HepG2 (cell line): ENCODE measurements at regions not wholly inside any gene's neighbourhood (a gene's known extent, or its start where the extent isn't known, plus 50 kb on each side); places are given as distances from the start of the nearest gene placed in this dataset.

Experiments used
- ATAC-seq: fragments of 200-7000 bp; cut with Tn5 transposase; 3 replicates; pipeline ENCODE4 v1.9.1; 2020; ENCODE audit warnings: mild to moderate bottlenecking, moderate library complexity
- BruUV-seq: library from RNA; stranded (reverse); fragments of 400-500 nt; replicated peaks from 2 replicates; lab custom pipeline; 2021; lab: Mats Ljungman, UMichigan
- CTCF ChIA-PET: fragments of 300-600 bp; formaldehyde crosslinking; extraction: SDS; loops from one replicate; lab custom pipeline; 2021; ENCODE audit warnings: low total read pairs, inconsistent platforms, low intra/inter-chr PET ratio; lab: Yijun Ruan, JAX
- POLR2A ChIA-PET: fragments of 350-600 bp; sonication (Branson Sonifier 250); formaldehyde crosslinking; loops from one replicate; lab custom pipeline; 2020; ENCODE audit warnings: antibody characterized with exemption, inconsistent platforms; lab: Yijun Ruan, JAX
- DNase-seq: peaks from one replicate; pipeline ENCODE4 v3.0.0-alpha.2; 2015; ENCODE audit warnings: low spot score
- FAIRE-seq: peaks from 3 replicates; lab custom pipeline; 2011; peaks lifted over from hg19 to GRCh38; lab: Jason Lieb, UNC
- H2AFZ ChIP-seq: one replicate; pipeline ENCODE4 v1.6.1; 2011; ENCODE audit warnings: low read length, inconsistent platforms
- H3K27ac ChIP-seq: fragments of 300-600 bp; 3 replicates; pipeline ENCODE4 v1.8.0; 2011; ENCODE audit warnings: mixed run types, mild to moderate bottlenecking, mixed read lengths, low read length, inconsistent platforms; ENCODE audit not compliant: insufficient read depth; ENCODE audit errors: extremely low read length
- H3K27me3 ChIP-seq, 2 experiments: fragments of 200-600 bp in 1 of 2; 2 replicates in 1 of 2; 3 replicates in 1 of 2; pipeline versions ENCODE4 v1.6.0 to v1.8.0; 2011; ENCODE audit warnings: low read length in 2 of 2, mild to moderate bottlenecking in 2 of 2, moderate library complexity in 2 of 2, inconsistent platforms in 1 of 2; ENCODE audit not compliant: insufficient read depth in 2 of 2, control insufficient read depth in 1 of 2
- H3K36me3 ChIP-seq, 2 experiments: fragments of 200-600 bp in 1 of 2; replicated peaks in 1 of 2; 2 replicates in 1 of 2; 3 replicates in 1 of 2; pipeline versions ENCODE4 v1.5.1 to v1.8.0; 2011; ENCODE audit warnings: low read length in 2 of 2, inconsistent platforms in 1 of 2; ENCODE audit not compliant: insufficient read depth in 2 of 2, control insufficient read depth in 1 of 2
- H3K4me1 ChIP-seq: 2 replicates; pipeline ENCODE4 v1.5.1; 2012; ENCODE audit warnings: low read length, inconsistent platforms; ENCODE audit not compliant: insufficient read depth
- H3K4me2 ChIP-seq: 2 replicates; pipeline ENCODE4 v1.6.0; 2011; ENCODE audit warnings: low read depth, low read length, inconsistent platforms
- H3K4me3 ChIP-seq, 3 experiments: fragments of 200-600 bp in 1 of 3; sonication (generic), shearing (Covaris generic) in 1 of 3; replicated peaks in 1 of 3; 2 replicates each; pipeline ENCODE4 v1.5.1; 2011 to 2016; ENCODE audit warnings: low read length in 3 of 3, inconsistent platforms in 2 of 3, low read depth in 2 of 3, mild to moderate bottlenecking in 2 of 3, control low read depth in 1 of 3, mixed read lengths in 1 of 3; ENCODE audit not compliant: insufficient read depth in 1 of 3
- H3K79me2 ChIP-seq: one replicate; pipeline ENCODE4 v1.6.1; 2011; ENCODE audit warnings: low read length, inconsistent platforms; ENCODE audit not compliant: insufficient read depth
- H3K9ac ChIP-seq: 2 replicates; pipeline ENCODE4 v1.6.0; 2011; ENCODE audit warnings: mild to moderate bottlenecking, low read depth, low read length, inconsistent platforms; ENCODE audit not compliant: insufficient read depth
- H3K9me3 ChIP-seq: 2 replicates; pipeline ENCODE4 v1.5.1; 2012; ENCODE audit warnings: mild to moderate bottlenecking, low read length
- H4K20me1 ChIP-seq: 2 replicates; pipeline ENCODE4 v1.6.0; 2011; ENCODE audit warnings: inconsistent platforms, mild to moderate bottlenecking, low read length, moderate library complexity; ENCODE audit not compliant: insufficient read depth
- CENPBD1 ChIP-seq: sonication (generic); formaldehyde crosslinking; IDR thresholded peaks from 2 replicates; pipeline ENCODE4 v1.8.0; 2022; ENCODE audit warnings: missing genetic modification reagents, low read depth, mild to moderate bottlenecking, borderline replicate concordance
- CHD4 ChIP-seq: fragments of 200-600 bp; sonication (generic); IDR thresholded peaks from 2 replicates; pipeline ENCODE4 v1.7.0; 2017; ENCODE audit warnings: mild to moderate bottlenecking, low read length, borderline replicate concordance
- MAX ChIP-seq: IDR thresholded peaks from 2 replicates; pipeline ENCODE4 v1.6.1; 2012; ENCODE audit warnings: inconsistent platforms
- MIER3 ChIP-seq: IDR thresholded peaks from 2 replicates; pipeline ENCODE4 v1.6.1; 2016; ENCODE audit warnings: missing compliant biosample characterization, borderline replicate concordance
- PAX8 ChIP-seq: sonication (generic); formaldehyde crosslinking; IDR thresholded peaks from 2 replicates; pipeline ENCODE4 v1.8.0; 2022; ENCODE audit warnings: mild to moderate bottlenecking, missing genetic modification reagents, borderline replicate concordance
- POGZ ChIP-seq: sonication (generic); formaldehyde crosslinking; IDR thresholded peaks from 2 replicates; pipeline ENCODE4 v1.4.0; 2020; ENCODE audit warnings: mild to moderate bottlenecking, missing genetic modification reagents
- PTBP1 ChIP-seq: fragments of 200-400 bp; formaldehyde crosslinking; IDR thresholded peaks from 2 replicates; pipeline ENCODE4 v1.6.1; 2018; ENCODE audit warnings: low read length, low read depth; ENCODE audit not compliant: poor library complexity, severe bottlenecking
- RAD51 ChIP-seq: fragments of 450-650 bp; IDR thresholded peaks from 2 replicates; pipeline ENCODE4 v1.6.1; 2016; ENCODE audit warnings: borderline replicate concordance
- SATB2 ChIP-seq: sonication (generic); formaldehyde crosslinking; IDR thresholded peaks from 2 replicates; pipeline ENCODE4 v1.5.0; 2020; ENCODE audit warnings: missing genetic modification reagents
- TCF7 ChIP-seq: sonication (generic); IDR thresholded peaks from 2 replicates; pipeline ENCODE4 v1.6.1; 2016; ENCODE audit warnings: antibody characterized with exemption, low read depth
- TFDP2 ChIP-seq: sonication (generic); formaldehyde crosslinking; IDR thresholded peaks from 2 replicates; pipeline ENCODE4 v1.4.0; 2020; ENCODE audit warnings: missing genetic modification reagents
- THRA ChIP-seq: sonication (generic); formaldehyde crosslinking; IDR thresholded peaks from 2 replicates; pipeline ENCODE4 v1.4.0; 2020; ENCODE audit warnings: missing genetic modification reagents, borderline replicate concordance
- ZBTB7A ChIP-seq: sonication (generic); formaldehyde crosslinking; IDR thresholded peaks from 2 replicates; pipeline ENCODE4 v1.8.0; 2022; ENCODE audit warnings: mild to moderate bottlenecking, missing genetic modification reagents
- ZNF205 ChIP-seq: IDR thresholded peaks from 2 replicates; pipeline ENCODE4 v1.6.1; 2018; ENCODE audit warnings: missing biosample characterization, missing genetic modification reagents
- ZNF326 ChIP-seq: sonication (generic); formaldehyde crosslinking; IDR thresholded peaks from 2 replicates; pipeline ENCODE4 v1.4.0; 2020; ENCODE audit warnings: missing genetic modification reagents, borderline replicate concordance
- WGBS: methylation state at CpG from one replicate; pipeline ENCODE4 v1.1.6; 2017; ENCODE audit warnings: low lambda C conversion rate; 5-methylcytosine and 5-hydroxymethylcytosine counted together
- in situ Hi-C: cut with HindIII; loops from 2 replicates; pipeline ENCODE4 v1.10.0; 2017; ENCODE audit warnings: low pct_unique_long_range_greater_than_20kb; ENCODE audit not compliant: extremely low pct_ligation_motif_present
- intact Hi-C: fragments of 100-400 bp; cut with micrococcal nuclease; formaldehyde crosslinking; loops from one replicate; pipeline ENCODE4 v1.10.0; 2022; ENCODE audit not compliant: unreplicated experiment
- TF ChIP-seq, protein P1 (sequence below): sonication (generic); formaldehyde crosslinking; IDR thresholded peaks from 2 replicates; pipeline ENCODE4 v1.5.0; 2020; ENCODE audit warnings: missing genetic modification reagents

GRCh38 chr18:1778496-1779178 lies 792.7 kb downstream of the METTL4 start:
- no TSS peak for BruUV-seq
- Histone ChIP-seq H3K9me3 (no peaks in the 10 kb centered on the region), H3K9ac (no peak overlapping the region), H3K27ac (no peak overlapping the region), H3K27me3 (no peaks in the 10 kb centered on the region), H4K20me1 (no peaks in the 10 kb centered on the region), H3K36me3 (no peaks in the 10 kb centered on the region), H3K4me2 (no peak overlapping the region), H3K4me1 (no peaks in the 10 kb centered on the region), H2AFZ (no peak overlapping the region), H3K79me2 (no peaks in the 10 kb centered on the region), H3K4me3 (no peak overlapping the region)
- ChIA-PET CTCF (no interaction called here), POLR2A (no interaction called here)
- FAIRE-seq: no peak
- WGBS: 48% methylated on average over 1 of the region's 1 CpG
- intact Hi-C loops (no loop called here), in situ Hi-C loops (no loop called here)
- no peak for DNase-seq
- no peak for ATAC-seq
- no peak for TF ChIP-seq POGZ
- no peak for TF ChIP-seq PAX8 (CRISPR knock-in tag)
- TF ChIP-seq MIER3 (CRISPR knock-in tag): no peak
- TF ChIP-seq MAX: no peak

DNA sequence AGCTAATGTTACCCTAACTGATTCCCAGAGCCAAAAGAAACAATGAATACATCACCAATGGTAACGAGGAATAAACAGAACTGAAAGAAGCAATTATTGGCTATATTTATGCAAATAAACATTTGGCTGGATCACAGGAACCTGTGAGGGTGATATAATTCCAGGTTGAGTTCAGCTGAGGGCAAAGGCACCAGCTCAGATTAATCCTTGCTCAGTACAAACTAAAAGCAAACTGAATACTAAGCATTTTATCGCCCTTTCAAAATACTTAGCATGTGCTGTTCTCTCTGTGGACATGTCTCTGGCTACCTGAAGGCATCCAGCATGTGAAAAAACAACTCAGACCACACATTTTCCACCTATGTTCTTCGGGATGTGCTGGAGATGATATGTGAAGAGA lies 791.7 kb downstream of the METTL4 start:
- in situ Hi-C loops (no loop called here), intact Hi-C loops (no loop called here)
- Histone ChIP-seq H3K9me3 (no peaks in the 10 kb centered on the region), H3K9ac (no peak overlapping the region), H2AFZ (no peak overlapping the region), H3K27ac (no peak overlapping the region), H3K4me1 (no peaks in the 10 kb centered on the region), H3K27me3 (no peaks in the 10 kb centered on the region), H3K79me2 (no peaks in the 10 kb centered on the region), H4K20me1 (no peaks in the 10 kb centered on the region), H3K4me3 (no peak overlapping the region), H3K36me3 (no peaks in the 10 kb centered on the region), H3K4me2 (no peak overlapping the region)
- ATAC-seq (no peak), FAIRE-seq (no peak), DNase-seq (no peak)
- ChIA-PET CTCF (no interaction called here), POLR2A (no interaction called here)
- 9% methylated on average over 3 of the region's 3 CpGs for WGBS
- no TSS peak for BruUV-seq
- TF ChIP-seq, protein P1, sequence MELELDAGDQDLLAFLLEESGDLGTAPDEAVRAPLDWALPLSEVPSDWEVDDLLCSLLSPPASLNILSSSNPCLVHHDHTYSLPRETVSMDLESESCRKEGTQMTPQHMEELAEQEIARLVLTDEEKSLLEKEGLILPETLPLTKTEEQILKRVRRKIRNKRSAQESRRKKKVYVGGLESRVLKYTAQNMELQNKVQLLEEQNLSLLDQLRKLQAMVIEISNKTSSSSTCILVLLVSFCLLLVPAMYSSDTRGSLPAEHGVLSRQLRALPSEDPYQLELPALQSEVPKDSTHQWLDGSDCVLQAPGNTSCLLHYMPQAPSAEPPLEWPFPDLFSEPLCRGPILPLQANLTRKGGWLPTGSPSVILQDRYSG: no peak
- no peak for TF ChIP-seq ZBTB7A (CRISPR knock-in tag)
- no peak for TF ChIP-seq THRA (CRISPR knock-in tag)
- no peak for TF ChIP-seq PTBP1
- no peak for TF ChIP-seq CENPBD1 (CRISPR knock-in tag)
- TF ChIP-seq ZNF205 (CRISPR knock-in tag): no peak
- TF ChIP-seq CHD4: no peak
- no peak for TF ChIP-seq RAD51
- TF ChIP-seq SATB2 (CRISPR knock-in tag): no peak
- no peak for TF ChIP-seq TFDP2 (CRISPR knock-in tag)
- TF ChIP-seq TCF7: no peak
- TF ChIP-seq ZNF326 (CRISPR knock-in tag): no peak
